DOHH2 (cell line): ENCODE measurements at regions not wholly inside any gene's neighbourhood (a gene's known extent, or its start where the extent isn't known, plus 50 kb on each side); places are given as distances from the start of the nearest gene placed in this dataset.

ENCODE experiments used
- EZH2phosphoT487 ChIP-seq: fragments of 200-600 bp; sonication (generic); IDR thresholded peaks from 2 replicates; pipeline ENCODE4 v1.6.1; 2017; ENCODE audit warnings: borderline replicate concordance, mild to moderate bottlenecking, antibody characterized with exemption, low read length, moderate library complexity, mixed read lengths
- TF ChIP-seq, protein P1 (sequence below): fragments of 200-600 bp; sonication (generic); IDR thresholded peaks from one replicate; pipeline ENCODE4 v1.5.1; 2014; ENCODE audit warnings: antibody characterized with exemption, mild to moderate bottlenecking, low read depth, low read length; ENCODE audit not compliant: poor library complexity, severe bottlenecking

DNA sequence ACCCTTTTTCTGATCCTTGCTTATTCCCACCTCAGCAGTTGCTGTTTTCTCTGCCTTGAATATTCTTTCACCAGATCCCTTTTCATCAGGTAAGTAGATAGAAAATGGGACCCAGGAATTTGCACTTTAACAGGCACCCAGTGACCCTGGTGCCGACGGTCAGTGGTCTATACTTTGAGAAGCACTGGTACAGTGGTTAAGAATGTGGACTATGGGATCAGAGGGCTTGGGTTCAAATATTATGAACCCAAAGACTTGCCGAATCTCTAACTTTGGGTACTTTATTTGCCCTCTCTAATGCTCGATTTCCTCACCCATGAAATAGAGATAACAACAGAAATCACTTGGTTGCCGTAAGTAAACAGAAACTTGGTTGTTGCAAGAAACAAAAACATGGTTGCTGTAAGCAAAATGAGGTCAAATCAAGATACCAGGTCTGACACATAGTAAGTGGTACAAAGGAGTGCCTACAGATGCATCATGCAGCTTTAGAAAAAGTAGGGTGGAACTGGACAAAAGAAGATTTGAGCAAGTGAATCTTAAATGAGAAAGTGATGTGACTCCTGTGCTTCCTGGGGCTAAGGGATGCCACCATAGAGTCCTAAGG, 69.5 kb upstream of the GLS start:
- TF ChIP-seq, protein P1, sequence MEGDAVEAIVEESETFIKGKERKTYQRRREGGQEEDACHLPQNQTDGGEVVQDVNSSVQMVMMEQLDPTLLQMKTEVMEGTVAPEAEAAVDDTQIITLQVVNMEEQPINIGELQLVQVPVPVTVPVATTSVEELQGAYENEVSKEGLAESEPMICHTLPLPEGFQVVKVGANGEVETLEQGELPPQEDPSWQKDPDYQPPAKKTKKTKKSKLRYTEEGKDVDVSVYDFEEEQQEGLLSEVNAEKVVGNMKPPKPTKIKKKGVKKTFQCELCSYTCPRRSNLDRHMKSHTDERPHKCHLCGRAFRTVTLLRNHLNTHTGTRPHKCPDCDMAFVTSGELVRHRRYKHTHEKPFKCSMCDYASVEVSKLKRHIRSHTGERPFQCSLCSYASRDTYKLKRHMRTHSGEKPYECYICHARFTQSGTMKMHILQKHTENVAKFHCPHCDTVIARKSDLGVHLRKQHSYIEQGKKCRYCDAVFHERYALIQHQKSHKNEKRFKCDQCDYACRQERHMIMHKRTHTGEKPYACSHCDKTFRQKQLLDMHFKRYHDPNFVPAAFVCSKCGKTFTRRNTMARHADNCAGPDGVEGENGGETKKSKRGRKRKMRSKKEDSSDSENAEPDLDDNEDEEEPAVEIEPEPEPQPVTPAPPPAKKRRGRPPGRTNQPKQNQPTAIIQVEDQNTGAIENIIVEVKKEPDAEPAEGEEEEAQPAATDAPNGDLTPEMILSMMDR, result no peak
- TF ChIP-seq EZH2phosphoT487, result no peak
